ENCODE measurements at regions not wholly inside any gene's neighbourhood (a gene's known extent, or its start where the extent isn't known, plus 50 kb on each side); places are given as distances from the start of the nearest gene placed in this dataset.

- H2AFZ ChIP-seq (ENCODE audit: low read length, unreplicated experiment) = no peak overlapping the region
- no peaks in the 10 kb centered on the region for H3K27me3 ChIP-seq (ENCODE audit: insufficient read depth, low read length)
- H3K27ac ChIP-seq (ENCODE audit: low read depth, low read length) = no peak overlapping the region
- no peaks in the 10 kb centered on the region for H3K4me1 ChIP-seq (ENCODE audit: control insufficient read depth, insufficient read depth, low read length, unreplicated experiment)
- H3K79me2 ChIP-seq (ENCODE audit: control insufficient read depth, insufficient read depth, low read length, unreplicated experiment) = no peaks in the 10 kb centered on the region
- no peak overlapping the region for H3K4me3 ChIP-seq (ENCODE audit: low read depth, low read length)
- H3K36me3 ChIP-seq (ENCODE audit: insufficient read depth, low read length) = no peaks in the 10 kb centered on the region
Measured at GRCh38 chr5:138665261-138665660, 88.0 kb upstream of the CTNNA1 start.

- no peaks in the 10 kb centered on the region for H3K36me3 ChIP-seq (ENCODE audit: insufficient read depth, low read length)
- H3K4me3 ChIP-seq (ENCODE audit: low read depth, low read length) = no peak overlapping the region
- no peak overlapping the region for H2AFZ ChIP-seq (ENCODE audit: low read length, unreplicated experiment)
- H3K27me3 ChIP-seq (ENCODE audit: insufficient read depth, low read length) = 0 out of 2 replicates have a peak, but pooled peaks cover 6% of the 10 kb centered on the region
- no peak overlapping the region for H3K27ac ChIP-seq (ENCODE audit: low read depth, low read length)
- no peaks in the 10 kb centered on the region for H3K79me2 ChIP-seq (ENCODE audit: control insufficient read depth, insufficient read depth, low read length, unreplicated experiment)
- no peaks in the 10 kb centered on the region for H3K4me1 ChIP-seq (ENCODE audit: control insufficient read depth, insufficient read depth, low read length, unreplicated experiment)
Measured at GRCh38 chr5:138664276-138664943, 88.8 kb upstream of the CTNNA1 start.

- Histone ChIP-seq H2AFZ (ENCODE audit: low read length, unreplicated experiment) (no peak overlapping the region), H3K27me3 (ENCODE audit: insufficient read depth, low read length) (0 out of 2 replicates have a peak, but pooled peaks cover 7% of the 10 kb centered on the region), H3K4me3 (ENCODE audit: low read depth, low read length) (no peak overlapping the region), H3K36me3 (ENCODE audit: insufficient read depth, low read length) (no peaks in the 10 kb centered on the region), H3K79me2 (ENCODE audit: control insufficient read depth, insufficient read depth, low read length, unreplicated experiment) (no peaks in the 10 kb centered on the region), H3K27ac (ENCODE audit: low read depth, low read length) (no peak overlapping the region), H3K4me1 (ENCODE audit: control insufficient read depth, insufficient read depth, low read length, unreplicated experiment) (no peaks in the 10 kb centered on the region)
Measured at GRCh38 chr5:138663561-138663960, 88.4 kb upstream of the HSPA9 start.

- H3K4me3 ChIP-seq (ENCODE audit: low read depth, low read length) = no peak overlapping the region
Measured at GRCh38 chr5:138663009-138663408, 87.8 kb upstream of the HSPA9 start.

GRCh38 chr5:138662599-138662998 lies 87.4 kb upstream of the HSPA9 start:
- no peak overlapping the region for H3K27ac ChIP-seq (ENCODE audit: low read depth, low read length)
- H3K4me1 ChIP-seq (ENCODE audit: control insufficient read depth, insufficient read depth, low read length, unreplicated experiment) = no peaks in the 10 kb centered on the region
- no peaks in the 10 kb centered on the region for H3K79me2 ChIP-seq (ENCODE audit: control insufficient read depth, insufficient read depth, low read length, unreplicated experiment)
- 0 out of 2 replicates have a peak, but pooled peaks cover 7% of the 10 kb centered on the region for H3K27me3 ChIP-seq (ENCODE audit: insufficient read depth, low read length)
- no peak overlapping the region for H2AFZ ChIP-seq (ENCODE audit: low read length, unreplicated experiment)
- no peaks in the 10 kb centered on the region for H3K36me3 ChIP-seq (ENCODE audit: insufficient read depth, low read length)
- H3K4me3 ChIP-seq (ENCODE audit: low read depth, low read length) = no peak overlapping the region

More at GRCh38 chr5:138663009-138663408, 87.8 kb upstream of the HSPA9 start:
- Histone ChIP-seq H3K79me2 (ENCODE audit: control insufficient read depth, insufficient read depth, low read length, unreplicated experiment) (no peaks in the 10 kb centered on the region), H3K4me1 (ENCODE audit: control insufficient read depth, insufficient read depth, low read length, unreplicated experiment) (no peaks in the 10 kb centered on the region), H3K27ac (ENCODE audit: low read depth, low read length) (no peak overlapping the region), H2AFZ (ENCODE audit: low read length, unreplicated experiment) (no peak overlapping the region), H3K27me3 (ENCODE audit: insufficient read depth, low read length) (0 out of 2 replicates have a peak, but pooled peaks cover 7% of the 10 kb centered on the region), H3K36me3 (ENCODE audit: insufficient read depth, low read length) (no peaks in the 10 kb centered on the region)

- Histone ChIP-seq H3K79me2 (ENCODE audit: control insufficient read depth, insufficient read depth, low read length, unreplicated experiment) (no peaks in the 10 kb centered on the region), H3K4me3 (ENCODE audit: low read depth, low read length) (no peak overlapping the region), H3K36me3 (ENCODE audit: insufficient read depth, low read length) (no peaks in the 10 kb centered on the region), H3K27ac (ENCODE audit: low read depth, low read length) (no peak overlapping the region), H3K4me1 (ENCODE audit: control insufficient read depth, insufficient read depth, low read length, unreplicated experiment) (no peaks in the 10 kb centered on the region), H2AFZ (ENCODE audit: low read length, unreplicated experiment) (no peak overlapping the region), H3K27me3 (ENCODE audit: insufficient read depth, low read length) (0 out of 2 replicates have a peak, but pooled peaks cover 7% of the 10 kb centered on the region)
Measured at GRCh38 chr5:138661991-138662434, 86.8 kb upstream of the HSPA9 start.

GRCh38 chr5:138661291-138661960 lies 86.2 kb upstream of the HSPA9 start:
- Histone ChIP-seq H2AFZ (ENCODE audit: low read length, unreplicated experiment) (no peak overlapping the region), H3K4me1 (ENCODE audit: control insufficient read depth, insufficient read depth, low read length, unreplicated experiment) (no peaks in the 10 kb centered on the region), H3K79me2 (ENCODE audit: control insufficient read depth, insufficient read depth, low read length, unreplicated experiment) (no peaks in the 10 kb centered on the region), H3K27me3 (ENCODE audit: insufficient read depth, low read length) (0 out of 2 replicates have a peak, but pooled peaks cover 7% of the 10 kb centered on the region), H3K4me3 (ENCODE audit: low read depth, low read length) (no peak overlapping the region), H3K27ac (ENCODE audit: low read depth, low read length) (no peak overlapping the region), H3K36me3 (ENCODE audit: insufficient read depth, low read length) (no peaks in the 10 kb centered on the region)

GRCh38 chr5:138660051-138660572 lies 84.9 kb upstream of the HSPA9 start:
- Histone ChIP-seq H3K4me1 (ENCODE audit: control insufficient read depth, insufficient read depth, low read length, unreplicated experiment) (no peaks in the 10 kb centered on the region), H2AFZ (ENCODE audit: low read length, unreplicated experiment) (no peak overlapping the region), H3K79me2 (ENCODE audit: control insufficient read depth, insufficient read depth, low read length, unreplicated experiment) (no peaks in the 10 kb centered on the region), H3K36me3 (ENCODE audit: insufficient read depth, low read length) (no peaks in the 10 kb centered on the region), H3K27me3 (ENCODE audit: insufficient read depth, low read length) (0 out of 2 replicates have a peak, but pooled peaks cover 7% of the 10 kb centered on the region), H3K27ac (ENCODE audit: low read depth, low read length) (no peak overlapping the region), H3K4me3 (ENCODE audit: low read depth, low read length) (no peak overlapping the region)

- peaks cover 2% of the 10 kb centered on the region for H3K4me1 ChIP-seq (ENCODE audit: control insufficient read depth, insufficient read depth, low read length, unreplicated experiment)
Measured at GRCh38 chr5:138659561-138659960, 84.4 kb upstream of the HSPA9 start.

GRCh38 chr5:138659121-138659520 lies 83.9 kb upstream of the HSPA9 start:
- H3K79me2 ChIP-seq (ENCODE audit: control insufficient read depth, insufficient read depth, low read length, unreplicated experiment) = no peaks in the 10 kb centered on the region
- H3K4me3 ChIP-seq (ENCODE audit: low read depth, low read length) = no peak overlapping the region
- 0 out of 2 replicates have a peak, but pooled peaks cover 7% of the 10 kb centered on the region for H3K27me3 ChIP-seq (ENCODE audit: insufficient read depth, low read length)
- H2AFZ ChIP-seq (ENCODE audit: low read length, unreplicated experiment) = no peak overlapping the region
- peaks cover 7% of the 10 kb centered on the region for H3K4me1 ChIP-seq (ENCODE audit: control insufficient read depth, insufficient read depth, low read length, unreplicated experiment)
- no peaks in the 10 kb centered on the region for H3K36me3 ChIP-seq (ENCODE audit: insufficient read depth, low read length)
- no peak overlapping the region for H3K27ac ChIP-seq (ENCODE audit: low read depth, low read length)

More at GRCh38 chr5:138659561-138659960, 84.4 kb upstream of the HSPA9 start:
- Histone ChIP-seq H3K4me3 (ENCODE audit: low read depth, low read length) (no peak overlapping the region), H2AFZ (ENCODE audit: low read length, unreplicated experiment) (no peak overlapping the region), H3K79me2 (ENCODE audit: control insufficient read depth, insufficient read depth, low read length, unreplicated experiment) (no peaks in the 10 kb centered on the region), H3K27ac (ENCODE audit: low read depth, low read length) (no peak overlapping the region), H3K36me3 (ENCODE audit: insufficient read depth, low read length) (no peaks in the 10 kb centered on the region), H3K27me3 (ENCODE audit: insufficient read depth, low read length) (0 out of 2 replicates have a peak, but pooled peaks cover 7% of the 10 kb centered on the region)

Measured in ACC112 (cell line).